ENCODE measurements at regions not wholly inside any gene's neighbourhood (a gene's known extent, or its start where the extent isn't known, plus 50 kb on each side); places are given as distances from the start of the nearest gene placed in this dataset.

- no peaks in the 10 kb centered on the region for H3K27me3 ChIP-seq
- peak in 1 of 3 donors; percentile 28 for DNase-seq
- H3K27ac ChIP-seq, result no peak overlapping the region
- H3K36me3 ChIP-seq, result no peaks in the 10 kb centered on the region
- TF ChIP-seq CTCF (IDR thresholded peaks at IDR 0.05) (no peak), POLR2A (IDR thresholded peaks at IDR 0.05) (no peak)
- H3K4me3 ChIP-seq, result no peak overlapping the region
- peaks cover 0 to 14% (median 0%) of the 10 kb centered on the region in 4 donors for H3K4me1 ChIP-seq
- H3K9me3 ChIP-seq, result no peaks in the 10 kb centered on the region
These were observed 158.9 kb downstream of the MRPL14 start for GRCh38 chr6:43968110-43968965.

- H3K27ac ChIP-seq, result no peak overlapping the region
- no peak overlapping the region for H3K4me3 ChIP-seq
- no peak for TF ChIP-seq CTCF (IDR thresholded peaks at IDR 0.05)
- no peak for TF ChIP-seq POLR2A (IDR thresholded peaks at IDR 0.05)
- no peaks in the 10 kb centered on the region for H3K27me3 ChIP-seq
- no peaks in the 10 kb centered on the region for H3K36me3 ChIP-seq
- no peak for DNase-seq
- no peaks in the 10 kb centered on the region for H3K9me3 ChIP-seq
- H3K4me1 ChIP-seq, result peaks cover 0 to 7% (median 0%) of the 10 kb centered on the region in 4 donors
These were observed 159.5 kb downstream of the MRPL14 start for GRCh38 chr6:43967719-43968091.

- TF ChIP-seq POLR2A (IDR thresholded peaks at IDR 0.05) (no peak), CTCF (IDR thresholded peaks at IDR 0.05) (no peak)
- no peak for DNase-seq
- Histone ChIP-seq H3K27ac (no peak overlapping the region), H3K4me1 (peaks cover 0 to 1% (median 0%) of the 10 kb centered on the region in 4 donors), H3K4me3 (no peak overlapping the region), H3K9me3 (no peaks in the 10 kb centered on the region), H3K27me3 (no peaks in the 10 kb centered on the region), H3K36me3 (no peaks in the 10 kb centered on the region)
These were observed 160.2 kb downstream of the MRPL14 start for GRCh38 chr6:43966853-43967718.

GRCh38 chr6:43966374-43966658 lies 160.9 kb downstream of the MRPL14 start:
- H3K4me1 ChIP-seq, result no peaks in the 10 kb centered on the region
- no peak for TF ChIP-seq CTCF (IDR thresholded peaks at IDR 0.05)
- TF ChIP-seq POLR2A (IDR thresholded peaks at IDR 0.05), result no peak

GRCh38 chr6:43965628-43966373 lies 161.5 kb downstream of the MRPL14 start:
- no peaks in the 10 kb centered on the region for H3K27me3 ChIP-seq
- TF ChIP-seq POLR2A (IDR thresholded peaks at IDR 0.05) (no peak), CTCF (IDR thresholded peaks at IDR 0.05) (no peak)
- H3K27ac ChIP-seq, result no peak overlapping the region
- no peak for DNase-seq
- no peaks in the 10 kb centered on the region for H3K36me3 ChIP-seq
- no peaks in the 10 kb centered on the region for H3K4me1 ChIP-seq
- H3K4me3 ChIP-seq, result no peak overlapping the region
- no peaks in the 10 kb centered on the region for H3K9me3 ChIP-seq

More at GRCh38 chr6:43966374-43966658, 160.9 kb downstream of the MRPL14 start:
- Histone ChIP-seq H3K9me3 (no peaks in the 10 kb centered on the region), H3K36me3 (no peaks in the 10 kb centered on the region), H3K4me3 (no peak overlapping the region), H3K27me3 (no peaks in the 10 kb centered on the region), H3K27ac (no peak overlapping the region)
- DNase-seq, result no peak
